Neural crest cell (in vitro differentiated cells): ENCODE measurements at regions not wholly inside any gene's neighbourhood (a gene's known extent, or its start where the extent isn't known, plus 50 kb on each side); places are given as distances from the start of the nearest gene placed in this dataset.

Source experiments
- DNase-seq: peaks from one replicate; pipeline ENCODE4 v3.0.0; 2021; ENCODE audit warnings: low read depth, mixed read lengths, low spot score
- H3K27ac Mint-ChIP-seq: one replicate; pipeline ENCODE4 v1.8.0; 2021; ENCODE audit warnings: mild to moderate bottlenecking, mixed read lengths; ENCODE audit not compliant: unreplicated experiment
- H3K27me3 Mint-ChIP-seq: 2 replicates; pipeline ENCODE4 v1.8.0; 2021; ENCODE audit warnings: low read depth, mild to moderate bottlenecking, mixed read lengths
- H3K36me3 Mint-ChIP-seq: 2 replicates; pipeline ENCODE4 v1.8.0; 2021; ENCODE audit warnings: low read depth, mild to moderate bottlenecking, mixed read lengths
- H3K4me1 Mint-ChIP-seq: 2 replicates; pipeline ENCODE4 v1.8.0; 2021; ENCODE audit warnings: mixed read lengths
- H3K4me3 Mint-ChIP-seq: one replicate; pipeline ENCODE4 v1.8.0; 2021; ENCODE audit warnings: mild to moderate bottlenecking, mixed read lengths
- H3K9me3 Mint-ChIP-seq: 2 replicates; pipeline ENCODE4 v1.8.0; 2021; ENCODE audit warnings: mixed read lengths
- CTCF ChIP-seq: fragments of 200-600 bp; sonication (generic); conservative IDR thresholded peaks from 2 replicates; pipeline ENCODE4 v1.5.0; 2021; ENCODE audit warnings: antibody characterized with exemption, mild to moderate bottlenecking

- Mint-ChIP-seq H3K27me3 (peaks cover 22% of the 10 kb centered on the region), H3K4me3 (no peak overlapping the region), H3K27ac (no peak overlapping the region), H3K4me1 (no peaks in the 10 kb centered on the region), H3K36me3 (peaks cover 7% of the 10 kb centered on the region), H3K9me3 (peaks cover 12% of the 10 kb centered on the region)
- TF ChIP-seq CTCF: no peak
- DNase-seq: no peak
Measured at GRCh38 chr18:60003610-60004185, 103.9 kb downstream of the PMAIP1 start.

GRCh38 chr18:59996370-59996966 lies 96.7 kb downstream of the PMAIP1 start:
- H3K4me3 Mint-ChIP-seq: no peak overlapping the region
- peaks cover 42% of the 10 kb centered on the region for H3K27me3 Mint-ChIP-seq
- H3K9me3 Mint-ChIP-seq: peaks cover 4% of the 10 kb centered on the region
- peaks cover 4% of the 10 kb centered on the region for H3K36me3 Mint-ChIP-seq
- no peaks in the 10 kb centered on the region for H3K4me1 Mint-ChIP-seq
- TF ChIP-seq CTCF: peak; percentile 79
- peak; percentile 44 for DNase-seq
- H3K27ac Mint-ChIP-seq: no peak overlapping the region

GRCh38 chr18:59994357-59994756 lies 94.6 kb downstream of the PMAIP1 start:
- TF ChIP-seq CTCF: no peak
- Mint-ChIP-seq H3K4me1 (no peaks in the 10 kb centered on the region), H3K9me3 (no peaks in the 10 kb centered on the region), H3K36me3 (no peaks in the 10 kb centered on the region), H3K4me3 (no peak overlapping the region), H3K27me3 (peaks cover 38% of the 10 kb centered on the region), H3K27ac (no peak overlapping the region)
- DNase-seq: no peak

- Mint-ChIP-seq H3K4me3 (no peak overlapping the region), H3K9me3 (no peaks in the 10 kb centered on the region), H3K27ac (no peak overlapping the region), H3K27me3 (peaks cover 39% of the 10 kb centered on the region), H3K36me3 (no peaks in the 10 kb centered on the region), H3K4me1 (no peaks in the 10 kb centered on the region)
- DNase-seq: no peak
- no peak for TF ChIP-seq CTCF
Measured at GRCh38 chr18:59993560-59993959, 93.8 kb downstream of the PMAIP1 start.

GRCh38 chr18:59990121-59990823 lies 90.5 kb downstream of the PMAIP1 start:
- Mint-ChIP-seq H3K4me3 (no peak overlapping the region), H3K36me3 (no peaks in the 10 kb centered on the region), H3K27me3 (peaks cover 36% of the 10 kb centered on the region), H3K9me3 (no peaks in the 10 kb centered on the region), H3K4me1 (no peaks in the 10 kb centered on the region), H3K27ac (no peak overlapping the region)
- no peak for DNase-seq
- no peak for TF ChIP-seq CTCF
